ENCODE measurements at regions not wholly inside any gene's neighbourhood (a gene's known extent, or its start where the extent isn't known, plus 50 kb on each side); places are given as distances from the start of the nearest gene placed in this dataset.
"Not testable (repeated sequence)": the region's sequence is repeated elsewhere in the genome, so short reads cannot be mapped to it uniquely, and the experiment has no call there.

DNA sequence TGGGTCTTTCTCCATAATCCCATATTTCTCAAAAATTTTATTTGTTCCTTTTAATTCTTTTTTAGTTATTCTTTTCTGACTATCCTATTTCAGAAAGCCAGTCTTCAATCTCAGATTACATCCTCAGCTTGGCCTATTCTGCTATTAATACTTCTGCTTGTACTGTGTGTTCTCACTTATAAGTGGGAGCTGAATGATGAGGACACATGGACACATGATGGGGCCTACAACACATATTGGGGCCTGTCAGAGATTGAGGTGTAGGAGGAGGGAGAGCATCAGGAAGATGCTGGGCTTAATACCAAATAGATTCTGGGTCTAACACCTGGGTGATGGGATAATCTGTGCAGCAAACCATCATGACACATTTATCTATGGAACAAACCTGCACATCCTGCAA is 82.3 kb downstream of the MAGEE1 start:
- DNase-seq (ENCODE audit: low read depth in 2 of 2): no peak

DNA sequence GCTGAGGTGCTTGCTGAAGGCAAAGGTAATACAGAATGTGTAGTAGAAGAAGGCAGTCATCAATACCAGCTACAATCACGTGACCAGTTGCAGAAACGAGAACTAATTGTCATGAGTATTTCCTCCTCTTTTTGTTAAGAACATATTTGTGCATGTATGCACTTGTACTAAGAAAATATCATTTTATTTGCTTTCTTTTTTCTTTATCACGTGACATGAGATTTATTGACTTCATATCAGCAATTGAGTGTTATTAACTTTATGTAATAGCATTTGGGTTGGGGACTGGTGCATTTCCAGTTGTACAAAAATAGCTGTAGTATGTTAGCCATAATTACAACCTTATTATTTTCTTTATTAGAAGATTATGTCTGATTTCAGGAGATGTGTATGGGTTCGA is 90.0 kb downstream of the MAGEE1 start:
- DNase-seq (ENCODE audit: low read depth in 2 of 2): no peak

DNA sequence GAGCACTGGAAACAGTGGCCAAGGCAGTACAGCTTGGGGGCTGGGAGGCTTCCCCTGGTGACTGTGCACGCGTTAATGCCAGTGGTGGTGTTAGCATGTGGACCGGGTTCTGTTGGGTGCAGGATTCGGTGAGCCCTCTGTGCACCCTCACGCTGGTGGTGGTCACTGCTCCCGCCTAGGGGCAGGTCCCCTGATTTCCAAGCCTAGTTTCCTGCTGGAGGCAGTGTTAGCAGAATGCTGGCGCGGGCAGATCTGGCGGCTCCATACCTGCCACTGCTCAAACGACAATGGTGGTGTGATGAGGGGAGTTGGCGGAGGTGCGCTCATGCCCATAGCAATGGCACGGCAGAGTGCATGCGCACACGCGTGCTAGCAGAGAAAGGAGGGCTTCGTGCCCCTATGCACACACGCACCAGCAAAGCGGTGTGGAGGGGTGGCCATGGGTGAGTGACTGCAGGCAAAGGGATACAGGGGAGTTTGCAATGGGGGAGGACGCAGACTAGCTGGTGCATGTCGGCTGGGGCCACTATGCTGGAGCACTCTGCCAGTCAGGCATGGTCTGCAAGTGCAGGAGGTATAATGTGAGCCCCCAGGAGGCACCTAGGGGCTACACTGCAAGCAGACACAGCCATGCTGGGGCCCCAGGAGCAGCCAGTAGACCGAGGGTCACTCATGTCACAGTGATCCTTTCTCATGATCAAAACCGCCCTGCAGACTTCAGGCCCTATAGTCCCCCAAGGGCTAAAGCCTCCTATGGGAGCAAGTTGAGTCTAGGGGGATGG is 93.0 kb downstream of the MAGEE1 start:
- DNase-seq (ENCODE audit: low read depth in 2 of 2): no peak

DNA sequence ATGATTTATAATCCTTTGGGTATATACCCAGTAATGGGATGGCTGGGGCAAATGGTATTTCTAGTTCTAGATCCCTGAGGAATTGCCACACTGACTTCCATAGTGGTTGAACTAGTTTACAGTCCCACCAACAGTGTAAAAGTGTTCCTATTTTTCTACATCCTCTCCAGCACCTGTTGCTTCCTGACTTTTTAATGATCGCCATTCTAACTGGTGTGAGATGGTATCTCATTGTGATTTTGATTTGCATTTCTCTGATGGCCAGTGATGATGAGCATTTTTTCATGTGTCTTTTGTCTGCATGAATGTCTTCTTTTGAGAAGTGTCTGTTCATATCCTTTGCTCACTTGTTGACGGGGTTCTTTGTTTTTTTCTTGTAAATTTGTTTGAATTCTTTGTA is 108.2 kb downstream of the MAGEE1 start:
- DNase-seq (ENCODE audit: low read depth in 2 of 2): not testable (repeated sequence)

DNA sequence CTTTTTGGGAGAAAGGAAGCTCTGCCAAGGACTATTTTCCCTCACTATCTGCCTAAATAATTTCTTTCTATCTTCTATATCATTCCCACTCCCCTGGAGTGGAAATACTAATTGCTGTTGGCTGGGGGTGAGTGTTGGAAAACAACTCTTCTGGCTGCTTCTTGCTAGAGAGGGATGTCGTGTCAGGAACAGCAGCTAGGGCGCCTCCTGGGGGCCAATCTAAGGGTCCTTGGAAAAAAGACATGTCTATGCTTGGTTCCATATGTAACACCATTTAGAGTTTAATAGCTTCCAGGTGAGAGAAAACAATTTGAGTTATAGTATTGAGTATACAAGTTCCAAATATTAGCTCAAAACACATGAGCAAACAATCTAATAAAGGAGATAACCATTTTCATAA is 111.3 kb downstream of the MAGEE1 start:
- DNase-seq (ENCODE audit: low read depth in 2 of 2): no peak

DNA sequence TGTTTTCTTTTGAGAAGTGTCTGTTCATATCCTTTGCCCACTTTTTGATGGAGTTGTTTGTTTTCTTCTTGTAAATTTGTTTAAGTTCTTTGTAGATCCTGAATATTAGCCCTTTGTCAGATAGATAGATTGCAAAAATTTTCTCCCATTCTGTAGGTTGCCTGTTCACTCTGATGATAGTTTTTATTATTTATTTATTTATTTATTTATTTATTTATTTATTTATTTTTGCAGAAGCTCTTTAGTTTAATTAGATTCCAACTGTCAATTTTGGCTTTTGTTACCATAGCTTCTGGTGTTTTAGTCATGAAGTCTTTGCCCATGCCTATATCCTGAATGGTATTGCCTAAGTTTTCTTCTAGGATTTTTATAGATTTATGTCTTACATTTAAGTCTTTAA is 115.9 kb downstream of the MAGEE1 start:
- DNase-seq (ENCODE audit: low read depth in 2 of 2): not testable (repeated sequence)

DNA sequence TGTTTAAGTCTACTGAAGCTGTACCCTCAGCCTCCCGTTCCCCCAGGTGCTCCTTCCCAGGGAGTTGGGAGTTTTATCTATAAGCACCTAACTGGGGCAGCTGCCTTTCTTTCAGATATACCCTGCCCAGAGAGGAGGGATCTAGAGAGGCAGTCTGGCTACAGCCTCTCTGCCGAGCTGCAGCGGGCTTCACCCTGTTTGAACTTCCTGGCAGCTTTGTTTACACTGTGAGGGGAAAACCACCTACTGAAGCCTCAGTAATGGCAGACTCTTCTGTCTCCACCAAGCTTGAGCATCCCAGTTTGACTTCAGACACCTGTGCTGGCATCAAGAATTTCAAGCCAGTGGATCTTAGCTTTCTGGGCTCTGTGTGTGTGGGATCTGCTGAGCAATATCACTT is 122.5 kb downstream of the MAGEE1 start:
- DNase-seq (ENCODE audit: low read depth in 2 of 2): no peak

DNA sequence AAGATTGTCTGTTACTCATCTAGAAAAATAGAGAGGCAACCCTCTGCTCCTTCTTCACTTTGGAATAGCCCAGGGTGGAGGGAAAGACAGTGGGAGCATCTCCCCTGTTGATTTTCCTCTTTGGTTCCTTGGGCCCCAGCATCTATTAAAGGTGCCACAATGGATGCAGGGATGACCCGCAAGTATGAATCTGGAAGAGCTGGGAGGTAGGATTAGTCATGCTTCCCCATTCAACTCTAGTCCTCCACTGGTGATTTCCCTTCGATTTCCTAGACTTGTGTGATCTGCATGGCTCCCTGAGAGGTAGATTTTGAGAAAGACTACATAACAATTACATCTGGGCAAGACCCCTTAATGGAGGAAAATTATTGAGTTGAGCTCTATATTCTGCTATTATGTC is 127.8 kb downstream of the MAGEE1 start:
- DNase-seq (ENCODE audit: low read depth in 2 of 2): no peak

DNA sequence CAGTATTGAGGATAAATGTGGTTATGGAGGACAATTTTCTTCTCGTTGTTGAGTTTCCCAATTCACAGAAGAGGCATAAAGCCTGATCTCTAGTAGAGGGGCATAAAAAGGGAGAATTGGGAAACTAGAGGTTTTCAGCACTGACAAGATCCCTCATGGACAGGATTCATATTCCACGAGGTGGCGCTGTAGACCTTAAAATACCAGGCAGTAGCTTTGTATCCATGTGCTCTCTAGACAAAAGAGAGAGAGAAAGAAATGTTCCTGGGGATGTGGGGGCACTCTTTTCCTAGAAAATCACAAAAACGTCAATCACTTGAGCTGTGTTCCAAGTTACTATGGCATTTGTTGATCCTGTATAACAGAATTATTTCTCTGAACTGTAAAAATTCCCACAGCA is 128.3 kb downstream of the MAGEE1 start:
- DNase-seq (ENCODE audit: low read depth in 2 of 2): peak in 1 of 2 donors; percentile 2

DNA sequence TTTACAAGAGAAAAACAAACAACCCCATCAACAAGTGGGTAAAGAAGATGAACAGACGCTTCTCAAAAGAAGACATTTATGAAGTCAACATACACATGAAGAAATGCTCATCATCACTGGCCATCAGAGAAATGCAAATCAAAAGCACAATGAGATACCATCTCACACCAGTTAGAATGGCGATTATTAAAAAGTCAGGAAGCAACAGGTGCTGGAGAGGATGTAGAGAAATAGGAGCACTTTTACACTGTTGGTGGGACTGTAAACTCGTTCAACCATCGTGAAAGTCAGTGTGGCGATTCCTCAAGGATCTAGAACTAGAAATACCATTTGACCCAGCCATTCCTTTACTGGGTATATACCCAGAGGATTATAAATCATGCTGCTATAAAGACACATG is 137.3 kb downstream of the MAGEE1 start:
- not testable (repeated sequence) for DNase-seq (ENCODE audit: low read depth in 2 of 2)

DNA sequence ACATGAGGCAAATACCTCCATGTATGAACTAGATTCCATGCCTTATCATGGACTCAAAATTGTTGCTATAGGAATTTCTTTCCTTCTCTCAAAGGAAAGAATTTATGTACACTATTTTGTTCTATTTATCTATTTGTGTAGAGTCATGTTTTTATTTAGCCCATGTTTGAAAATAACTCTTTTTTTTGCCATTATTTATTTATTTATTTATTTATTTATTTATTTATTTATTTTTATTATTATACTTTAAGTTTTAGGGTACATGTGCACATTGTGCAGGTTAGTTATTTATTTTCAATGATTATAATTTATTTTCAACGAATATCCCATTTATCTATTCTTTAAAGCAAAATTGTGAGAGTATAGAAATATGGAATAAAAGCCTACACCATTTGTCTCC is 177.9 kb downstream of the MAGEE1 start:
- no peak for DNase-seq (ENCODE audit: low read depth in 2 of 2)

DNA sequence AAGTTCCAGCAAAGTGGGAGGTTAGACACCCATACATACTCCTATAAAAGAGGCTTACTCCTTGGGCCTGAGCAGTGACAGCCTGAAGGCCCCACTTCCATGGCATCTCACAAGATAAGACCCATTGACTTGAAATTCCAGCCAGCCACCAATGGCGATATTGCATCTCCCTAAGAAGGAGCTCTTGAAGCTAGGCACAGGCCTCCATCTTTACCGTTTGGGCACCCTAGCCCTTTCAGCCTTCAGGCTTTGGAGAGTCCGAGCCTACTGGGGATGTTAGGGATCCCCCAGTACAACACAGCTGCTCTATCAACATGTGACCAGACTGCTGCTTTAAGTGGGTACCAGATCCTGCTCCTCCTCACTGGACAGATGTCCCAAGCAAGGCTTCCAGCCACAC is 189.5 kb downstream of the MAGEE1 start:
- DNase-seq (ENCODE audit: low read depth in 2 of 2): no peak

DNA sequence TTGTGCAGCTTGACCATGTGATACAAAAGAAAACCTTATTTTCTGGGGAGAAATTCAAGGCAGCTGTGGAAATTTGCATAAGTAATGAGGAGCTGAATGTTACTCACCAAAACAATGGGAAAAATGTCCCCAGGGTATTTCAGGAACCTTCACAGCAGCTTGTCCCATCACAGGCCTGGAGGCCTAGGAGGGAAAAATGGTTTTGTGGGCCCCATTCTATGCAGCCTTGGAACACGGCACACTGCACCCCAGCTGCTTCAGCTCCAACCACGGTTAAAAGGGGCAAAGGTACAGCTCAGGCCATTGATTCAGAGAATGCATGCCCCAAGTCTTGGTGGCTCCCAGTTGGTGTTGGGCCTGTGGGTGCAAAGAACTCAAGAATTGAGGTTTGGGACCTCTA is 216.1 kb downstream of the MAGEE1 start:
- DNase-seq (ENCODE audit: low read depth in 2 of 2): no peak

DNA sequence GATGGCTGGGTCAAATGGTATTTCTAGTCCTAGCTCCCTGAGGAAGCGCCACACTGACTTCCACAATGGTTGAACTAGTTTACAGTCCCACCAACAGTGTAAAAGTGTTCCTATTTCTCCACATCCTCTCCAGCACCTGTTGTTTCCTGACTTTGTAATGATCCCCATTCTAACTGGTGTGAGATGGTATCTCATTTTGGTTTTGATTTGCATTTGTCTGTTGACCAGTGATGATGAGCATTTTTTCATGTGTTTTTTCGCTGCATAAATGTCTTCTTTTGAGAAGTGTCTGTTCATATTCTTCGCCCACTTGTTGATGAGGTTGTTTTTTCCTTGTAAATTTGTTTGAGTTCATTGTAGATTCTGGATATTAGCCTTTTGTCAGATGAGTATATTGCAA is 223.9 kb downstream of the MAGEE1 start:
- not testable (repeated sequence) for DNase-seq (ENCODE audit: low read depth in 2 of 2)

DNA sequence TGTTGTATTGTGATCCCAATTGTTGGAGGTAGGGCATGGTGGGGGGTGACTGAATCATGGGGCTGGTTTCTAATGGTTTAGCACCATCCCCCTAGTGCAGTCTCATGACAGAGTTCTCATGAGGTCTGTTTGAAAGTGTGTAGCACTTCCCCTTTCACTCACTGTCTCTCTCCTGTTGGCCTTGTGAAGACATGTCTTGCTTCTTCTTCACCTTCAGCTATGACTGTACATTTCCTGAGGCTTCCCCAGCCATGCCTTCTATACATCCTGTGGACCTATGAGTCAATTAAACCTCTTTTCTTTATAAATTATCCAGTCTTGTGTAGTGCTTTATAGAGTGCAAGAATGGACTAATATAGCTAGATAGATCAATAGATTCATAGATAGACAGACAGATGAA is 230.0 kb downstream of the MAGEE1 start:
- DNase-seq (ENCODE audit: low read depth in 2 of 2): no peak

Data from activated CD4-positive, alpha-beta T cell treated with anti-CD3 and anti-CD28 coated beads for 24 hours (primary cell).